Adrenal gland (tissue), 9 donors: ENCODE measurements at regions not wholly inside any gene's neighbourhood (a gene's known extent, or its start where the extent isn't known, plus 50 kb on each side); places are given as distances from the start of the nearest gene placed in this dataset.

Experiments
- DNase-seq, 7 donors: peaks; one replicate each; pipeline ENCODE4 v3.0.0-alpha.2; 2019 to 2020
- H3K27ac ChIP-seq, 5 donors: fragments of 200-600 bp; sonication (generic) in 4 of 5; 1 replicate in 3 of 5; 2 replicates in 2 of 5; pipeline versions ENCODE4 v1.5.1 to v1.8.0; 2016 to 2020; ENCODE audit warnings: mild to moderate bottlenecking in 1 of 5
- H3K27me3 ChIP-seq: fragments of 200-600 bp; 2 replicates; pipeline ENCODE4 v1.8.0; 2021
- H3K36me3 ChIP-seq, 2 donors: fragments of 200-600 bp; replicated peaks in 1 of 2; 1 replicate in 1 of 2; 2 replicates in 1 of 2; pipeline versions ENCODE4 v1.5.1 to v1.8.0; 2018 to 2022
- H3K4me1 ChIP-seq, 2 donors: fragments of 200-600 bp; replicated peaks in 1 of 2; 1 replicate in 1 of 2; 2 replicates in 1 of 2; pipeline versions ENCODE4 v1.5.1 to v1.8.0; 2018 to 2021
- H3K4me3 ChIP-seq, 4 donors: fragments of 200-600 bp; sonication (generic) in 3 of 4; one replicate each; pipeline ENCODE4 v1.5.1; 2016 to 2018
- H3K9me3 ChIP-seq, 3 donors: fragments of 200-600 bp; sonication (generic) in 1 of 3; replicated peaks in 1 of 3; 1 replicate in 2 of 3; 2 replicates in 1 of 3; pipeline versions ENCODE4 v1.5.1 to v1.8.0; 2016 to 2021
- CTCF ChIP-seq, 6 experiments: fragments of 450-650 bp in 4 of 6; fragments of 200-600 bp in 2 of 6; sonication (generic) in 1 of 6; IDR thresholded peaks; 1 replicate in 5 of 6; 2 replicates in 1 of 6; pipeline versions ENCODE4 v1.5.1 to v1.8.0; 2016 to 2021; ENCODE audit warnings: antibody characterized with exemption in 6 of 6, mild to moderate bottlenecking in 2 of 6, moderate library complexity in 1 of 6
- POLR2A ChIP-seq, 2 donors: fragments of 450-650 bp; IDR thresholded peaks; one replicate each; pipeline ENCODE4 v1.6.1; 2017; ENCODE audit warnings: antibody characterized with exemption in 2 of 2, mild to moderate bottlenecking in 2 of 2, moderate library complexity in 1 of 2
- WGBS, 4 donors: extraction: QIAGEN DNeasy Blood & Tissue Kit in 2 of 4; methylation state at CpG; one replicate each; pipeline versions ENCODE4 v1.1.5 to v1.1.7; 2013 to 2017; 5-methylcytosine and 5-hydroxymethylcytosine counted together
- intact Hi-C, 2 donors: fragments of 100-400 bp; cut with DNase I; formaldehyde crosslinking; loops; one replicate each; pipeline versions ENCODE4 v1.14.1 to v1.15.0; 2022 to 2023
- donor health status: healthy with polysubstance abuse.
- donor health status: Bipolar disorder and iron deficiency.
- donor health status: DM: yes; HTN: yes; CAD: no.
- donor health status: DM: no; HTN: no; CAD: no.
- donor health status: DM: no; HTN: no; CAD: no.

GRCh38 chr5:98460536-98460935 is 312.9 kb upstream of the RGMB start:
- 58 to 81% (median 72%) methylated on average over 1 of the region's 1 CpG for WGBS, 4 donors
- intact Hi-C loops: no loop called here

GRCh38 chr5:98461485-98461884 is 312.0 kb upstream of the RGMB start:
- H3K36me3 ChIP-seq: no peaks in the 10 kb centered on the region
- intact Hi-C loops: no loop called here
- no peaks in the 10 kb centered on the region for H3K4me1 ChIP-seq
- H3K27ac ChIP-seq: no peak overlapping the region
- no peak for TF ChIP-seq CTCF (IDR thresholded peaks at IDR 0.05)
- TF ChIP-seq POLR2A (IDR thresholded peaks at IDR 0.05): no peak
- H3K27me3 ChIP-seq: no peaks in the 10 kb centered on the region
- H3K9me3 ChIP-seq: no peaks in the 10 kb centered on the region
- no peak overlapping the region for H3K4me3 ChIP-seq
- 66 to 79% (median 72%) methylated on average over 3 of the region's 3 CpGs for WGBS, 4 donors
- no peak for DNase-seq

More at GRCh38 chr5:98460536-98460935, 312.9 kb upstream of the RGMB start:
- Histone ChIP-seq H3K9me3 (no peaks in the 10 kb centered on the region), H3K4me1 (no peaks in the 10 kb centered on the region), H3K27me3 (no peaks in the 10 kb centered on the region), H3K27ac (no peak overlapping the region), H3K36me3 (no peaks in the 10 kb centered on the region), H3K4me3 (no peak overlapping the region)
- DNase-seq: no peak
- TF ChIP-seq POLR2A (IDR thresholded peaks at IDR 0.05) (no peak), CTCF (IDR thresholded peaks at IDR 0.05) (no peak)

GRCh38 chr5:98463222-98463621 is 310.2 kb upstream of the RGMB start:
- DNase-seq: no peak
- no peaks in the 10 kb centered on the region for H3K27me3 ChIP-seq
- no peaks in the 10 kb centered on the region for H3K36me3 ChIP-seq
- no peak for TF ChIP-seq CTCF (IDR thresholded peaks at IDR 0.05)
- no peak for TF ChIP-seq POLR2A (IDR thresholded peaks at IDR 0.05)
- no peak overlapping the region for H3K4me3 ChIP-seq
- no peaks in the 10 kb centered on the region for H3K9me3 ChIP-seq
- intact Hi-C loops: no loop called here
- no peak overlapping the region for H3K27ac ChIP-seq
- H3K4me1 ChIP-seq: no peaks in the 10 kb centered on the region
- 91 to 96% (median 93%) methylated on average over 4 of the region's 4 CpGs for WGBS, 4 donors

- no peak for DNase-seq
- H3K4me3 ChIP-seq: no peak overlapping the region
- intact Hi-C loops: no loop called here
- 63 to 75% (median 71%) methylated on average over 4 to 5 of the region's 5 CpGs for WGBS, 4 donors
- H3K36me3 ChIP-seq: no peaks in the 10 kb centered on the region
- H3K27me3 ChIP-seq: no peaks in the 10 kb centered on the region
- TF ChIP-seq POLR2A (IDR thresholded peaks at IDR 0.05) (no peak), CTCF (IDR thresholded peaks at IDR 0.05) (no peak)
- H3K4me1 ChIP-seq: no peaks in the 10 kb centered on the region
- no peaks in the 10 kb centered on the region for H3K9me3 ChIP-seq
- no peak overlapping the region for H3K27ac ChIP-seq
Observed at GRCh38 chr5:98463676-98464075, 309.8 kb upstream of the RGMB start.
